GM21526 (cell line): ENCODE measurements at regions not wholly inside any gene's neighbourhood (a gene's known extent, or its start where the extent isn't known, plus 50 kb on each side); places are given as distances from the start of the nearest gene placed in this dataset.
"Not testable (repeated sequence)": the region's sequence is repeated elsewhere in the genome, so short reads cannot be mapped to it uniquely, and the experiment has no call there.

Source experiments
- ATAC-seq: cut with Tn5 transposase; IDR thresholded peaks from one replicate; pipeline ENCODE4 v1.9.1; 2021; ENCODE audit warnings: moderate library complexity; ENCODE audit not compliant: unreplicated experiment, low FRiP score

DNA sequence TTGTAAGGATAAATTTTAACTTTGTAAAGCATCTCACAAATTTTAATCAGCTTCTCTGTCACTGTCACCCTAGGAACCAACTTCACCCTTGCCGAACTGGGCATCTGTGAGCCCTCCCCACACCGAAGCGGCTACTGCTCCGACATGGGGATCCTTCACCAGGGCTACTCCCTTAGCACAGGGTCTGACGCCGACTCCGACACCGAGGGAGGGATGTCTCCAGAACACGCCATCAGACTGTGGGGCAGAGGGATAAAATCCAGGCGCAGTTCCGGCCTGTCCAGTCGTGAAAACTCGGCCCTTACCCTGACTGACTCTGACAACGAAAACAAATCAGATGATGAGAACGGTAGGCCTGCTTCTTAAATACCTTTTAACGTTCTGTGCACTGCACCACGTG lies 916.3 kb upstream of the WWC1 start:
- ATAC-seq = no peak

GRCh38 chr5:167378894-167379723 lies 912.3 kb upstream of the WWC1 start:
- ATAC-seq = no peak

GRCh38 chr5:167381457-167381856 lies 910.0 kb upstream of the WWC1 start:
- no peak for ATAC-seq

DNA sequence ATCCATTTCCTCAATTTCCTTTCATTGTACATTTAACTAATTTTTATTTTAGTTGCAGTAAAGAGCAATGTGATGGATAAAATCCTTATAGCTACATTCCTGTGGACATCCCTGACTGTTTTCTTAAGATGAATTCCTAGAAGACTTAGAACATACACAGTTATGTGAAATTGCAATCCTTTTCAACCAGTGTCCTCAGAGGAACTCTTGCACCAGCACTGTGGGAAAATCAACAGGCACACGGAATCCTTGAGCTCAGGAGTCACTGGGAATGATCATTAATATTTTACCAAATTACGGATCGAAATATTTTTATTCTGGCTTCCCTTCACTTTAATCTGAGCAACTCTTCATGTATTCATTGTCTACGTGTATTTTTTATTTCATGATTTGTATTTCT lies 901.9 kb upstream of the WWC1 start:
- ATAC-seq = no peak

DNA sequence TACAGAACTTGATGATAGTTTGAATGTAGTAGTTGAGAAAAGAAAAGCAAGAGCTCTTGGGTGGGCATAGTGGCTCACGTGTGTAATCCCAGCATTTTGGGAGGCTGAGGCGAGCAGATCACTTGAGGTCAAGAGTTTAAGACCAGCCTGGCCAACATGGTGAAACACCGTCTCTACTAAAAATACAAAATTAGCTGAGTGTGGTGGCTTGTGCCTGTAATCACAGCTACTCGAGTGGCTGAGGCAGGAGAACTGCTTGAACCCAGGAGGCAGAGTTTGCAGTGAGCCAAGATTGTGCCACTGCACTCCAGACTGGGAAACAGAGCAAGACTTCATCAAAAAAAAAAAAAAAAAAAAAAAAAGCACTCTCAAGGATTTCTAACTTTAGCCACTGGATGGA lies 900.2 kb upstream of the WWC1 start:
- ATAC-seq = not testable (repeated sequence)

GRCh38 chr5:167392240-167392639 lies 899.2 kb upstream of the WWC1 start:
- ATAC-seq = no peak

- no peak for ATAC-seq
Observed at GRCh38 chr5:167393358-167393757, 898.1 kb upstream of the WWC1 start.

DNA sequence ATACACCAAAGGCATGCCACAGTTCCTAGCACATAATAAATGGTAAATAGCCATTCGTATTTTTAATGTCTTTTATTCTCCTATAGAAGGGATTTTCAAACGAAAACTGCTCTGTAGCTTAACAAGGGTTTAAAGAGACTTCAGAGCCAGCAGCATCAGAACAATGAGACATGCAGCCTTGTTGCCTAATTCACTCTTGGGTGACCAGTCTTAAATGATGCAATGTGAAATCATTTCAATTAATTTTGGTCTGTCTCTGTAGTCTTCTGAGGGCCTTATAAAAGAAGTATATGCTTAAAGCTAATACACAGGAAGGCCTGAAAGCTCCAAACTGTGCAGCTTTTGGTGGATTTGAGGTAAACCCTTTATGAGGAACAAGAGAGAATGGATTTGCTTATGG lies 888.8 kb upstream of the WWC1 start:
- no peak for ATAC-seq

GRCh38 chr5:167406513-167406912 lies 884.9 kb upstream of the WWC1 start:
- no peak for ATAC-seq

GRCh38 chr5:167412556-167412955 lies 878.9 kb upstream of the WWC1 start:
- ATAC-seq = no peak

DNA sequence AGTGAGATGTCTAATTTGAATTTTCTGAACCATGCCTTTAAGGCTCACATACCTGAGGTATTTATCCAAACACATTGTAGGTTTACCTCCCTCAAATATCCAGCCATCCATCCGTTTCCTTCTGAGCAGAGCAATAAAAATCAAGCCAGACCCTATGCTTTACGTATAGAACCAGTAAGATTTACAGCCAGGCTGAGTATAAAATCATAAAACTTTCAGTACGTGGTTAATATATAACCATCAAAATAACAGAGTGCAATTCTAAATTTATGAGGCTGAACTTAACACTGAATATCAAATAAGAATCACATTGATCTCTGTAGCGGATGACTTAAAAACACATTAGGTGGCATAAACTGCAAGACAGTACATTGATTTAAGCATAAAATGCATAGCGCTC lies 877.9 kb upstream of the WWC1 start:
- no peak for ATAC-seq

- no peak for ATAC-seq
Observed at GRCh38 chr5:167414611-167415010, 876.8 kb upstream of the WWC1 start.

GRCh38 chr5:167415779-167416746 lies 875.4 kb upstream of the WWC1 start:
- ATAC-seq = no peak

DNA sequence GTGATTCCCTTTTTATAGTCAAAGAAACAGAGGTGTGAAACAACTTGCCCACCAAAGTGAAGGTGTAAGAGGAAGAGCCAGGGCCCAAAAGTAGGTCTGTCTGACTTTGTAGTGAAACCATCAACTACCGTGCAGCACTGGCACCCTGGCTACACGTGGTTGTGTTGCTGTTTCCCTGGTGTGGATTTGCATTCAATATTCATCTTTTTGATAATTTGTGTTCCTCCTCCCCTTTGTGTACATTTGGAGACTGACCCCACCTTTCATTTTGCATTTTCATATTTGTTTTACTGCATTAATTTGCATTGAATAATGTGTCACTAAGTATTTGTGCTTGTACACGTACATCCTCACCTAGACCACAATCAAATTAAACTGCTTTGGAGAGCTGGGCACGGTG lies 873.8 kb upstream of the WWC1 start:
- ATAC-seq = no peak

- ATAC-seq = no peak
Observed at GRCh38 chr5:167425161-167425560, 866.3 kb upstream of the WWC1 start.

DNA sequence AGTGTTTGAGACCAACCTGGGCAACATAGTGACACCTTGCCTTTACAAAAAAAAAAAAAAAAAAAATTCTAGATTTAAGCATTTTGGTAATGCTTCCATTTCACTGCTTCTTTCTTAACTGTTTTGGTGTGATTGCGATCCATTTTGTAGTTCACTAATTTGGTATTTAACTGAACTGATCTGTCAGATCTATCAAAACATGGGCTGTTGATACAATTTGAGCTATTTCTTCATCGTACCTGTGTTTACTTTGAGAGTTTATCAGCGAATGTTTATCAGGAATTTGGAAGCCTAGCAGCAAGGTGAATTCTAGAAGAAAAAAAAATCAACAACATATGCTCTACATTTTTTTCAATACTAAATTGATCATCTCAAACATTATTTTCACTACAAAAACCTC lies 864.9 kb upstream of the WWC1 start:
- no peak for ATAC-seq

GRCh38 chr5:167427641-167428040 lies 863.8 kb upstream of the WWC1 start:
- ATAC-seq = not testable (repeated sequence)

GRCh38 chr5:167440846-167441245 lies 850.6 kb upstream of the WWC1 start:
- no peak for ATAC-seq

DNA sequence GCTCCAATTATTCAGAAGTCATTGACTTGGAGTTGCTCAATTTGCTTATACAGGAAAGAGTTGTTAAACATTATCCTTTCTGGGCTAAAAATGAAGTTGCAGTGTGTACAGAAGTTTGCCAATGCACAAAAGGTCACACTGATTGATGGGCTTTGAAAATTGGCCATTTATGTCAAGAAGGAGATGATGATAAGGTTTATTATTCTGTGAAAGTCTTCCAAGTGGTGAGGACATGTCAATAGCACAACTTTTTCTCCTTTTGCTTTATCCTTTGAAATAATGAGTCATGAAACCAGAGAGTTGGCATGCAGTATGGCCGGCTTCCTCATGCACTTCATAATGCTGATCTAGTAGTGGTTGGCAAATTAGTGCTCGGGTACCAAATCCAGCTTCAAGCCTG lies 848.5 kb upstream of the WWC1 start:
- ATAC-seq = no peak

GRCh38 chr5:167447466-167448375 lies 843.7 kb upstream of the WWC1 start:
- ATAC-seq = no peak

- ATAC-seq = no peak
Observed at GRCh38 chr5:167448376-167448775, 843.1 kb upstream of the WWC1 start.
